ENCODE measurements at regions not wholly inside any gene's neighbourhood (a gene's known extent, or its start where the extent isn't known, plus 50 kb on each side); places are given as distances from the start of the nearest gene placed in this dataset.
A peak's percentile ranks its signal among the peaks of the same experiment; 100 is the strongest.

DNA sequence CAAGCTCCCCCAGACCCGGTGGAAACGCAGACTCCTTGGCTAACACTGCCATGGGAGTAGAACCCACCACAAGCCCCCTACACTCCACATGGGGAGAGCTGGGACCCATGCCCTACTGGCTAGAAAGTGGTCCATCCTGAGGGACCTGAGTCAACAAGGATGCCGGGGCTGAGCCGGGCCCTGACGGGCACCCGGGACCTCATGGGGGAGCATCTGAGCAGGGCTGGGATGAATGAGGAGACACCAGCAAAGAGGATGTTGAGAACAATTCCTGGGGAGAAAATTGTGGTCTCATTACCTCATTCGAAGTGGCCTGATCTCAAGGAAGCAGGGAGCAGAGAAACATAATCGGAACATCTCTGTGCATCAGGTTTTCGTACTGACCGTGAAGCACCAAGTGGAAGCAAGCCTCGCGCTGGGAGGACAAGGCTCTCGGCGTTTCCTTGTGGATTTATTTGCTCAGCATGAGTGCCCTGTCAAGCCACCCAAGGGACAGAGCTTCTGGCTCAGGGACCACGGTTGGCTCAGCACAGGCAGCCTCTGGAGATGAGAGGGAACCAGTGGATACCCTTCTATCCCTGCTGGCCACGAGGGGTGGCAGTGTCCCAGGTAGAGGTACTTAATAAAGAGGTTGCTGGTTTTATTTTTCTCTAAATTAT is 132.2 kb upstream of the FAM20C start:
- DNase-seq, result no peak
- no peak for TF ChIP-seq GATA1 (IDR thresholded peaks at IDR 0.05; ENCODE audit: low read depth, low read length)
- TF ChIP-seq POLR2A (IDR thresholded peaks at IDR 0.05; ENCODE audit: low read length), result no peak

DNA sequence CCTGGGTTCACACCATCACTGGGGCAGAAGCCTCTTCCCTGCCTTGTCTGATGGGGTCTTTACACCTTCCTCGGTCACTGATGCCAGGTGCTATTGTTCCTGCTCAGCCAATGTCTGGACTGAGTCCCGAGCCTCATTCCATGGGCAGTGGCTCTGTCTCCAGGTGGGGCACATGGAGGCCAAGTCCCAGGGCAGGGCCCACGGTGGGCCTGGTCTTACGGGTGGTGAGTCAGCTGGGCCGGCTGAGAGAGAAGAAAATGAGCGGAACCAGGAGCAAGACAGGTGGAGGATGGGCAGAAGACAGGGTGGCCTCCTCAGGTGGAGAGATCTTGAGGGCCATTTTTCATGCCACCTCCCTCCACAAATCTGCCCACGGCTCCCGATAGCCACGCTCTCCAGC is 131.7 kb upstream of the FAM20C start:
- no peak for DNase-seq
- TF ChIP-seq GATA1 (IDR thresholded peaks at IDR 0.05; ENCODE audit: low read depth, low read length), result no peak
- TF ChIP-seq POLR2A (IDR thresholded peaks at IDR 0.05; ENCODE audit: low read length), result no peak

DNA sequence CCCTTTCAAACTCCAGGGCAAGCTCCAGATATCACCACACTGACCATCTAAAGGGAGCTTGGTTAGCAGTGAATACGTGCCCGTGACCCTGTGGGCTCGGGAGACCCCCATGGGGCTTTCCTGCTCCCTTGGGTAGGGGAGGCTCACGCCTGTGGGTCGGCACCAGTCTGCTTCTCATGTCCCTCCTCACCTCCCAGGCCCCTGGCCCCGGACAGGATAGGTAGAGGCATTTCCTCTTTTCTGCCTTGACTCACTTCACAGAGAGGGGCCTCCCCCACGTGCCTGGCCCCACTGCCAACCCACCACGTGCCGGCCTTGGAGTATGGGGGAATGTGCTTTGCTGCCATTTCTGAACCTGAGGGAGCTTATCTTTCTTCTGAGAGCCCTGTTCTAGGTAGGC is 131.3 kb upstream of the FAM20C start:
- TF ChIP-seq POLR2A (IDR thresholded peaks at IDR 0.05; ENCODE audit: low read length) (no peak), GATA1 (IDR thresholded peaks at IDR 0.05; ENCODE audit: low read depth, low read length) (no peak)
- DNase-seq, result no peak

DNA sequence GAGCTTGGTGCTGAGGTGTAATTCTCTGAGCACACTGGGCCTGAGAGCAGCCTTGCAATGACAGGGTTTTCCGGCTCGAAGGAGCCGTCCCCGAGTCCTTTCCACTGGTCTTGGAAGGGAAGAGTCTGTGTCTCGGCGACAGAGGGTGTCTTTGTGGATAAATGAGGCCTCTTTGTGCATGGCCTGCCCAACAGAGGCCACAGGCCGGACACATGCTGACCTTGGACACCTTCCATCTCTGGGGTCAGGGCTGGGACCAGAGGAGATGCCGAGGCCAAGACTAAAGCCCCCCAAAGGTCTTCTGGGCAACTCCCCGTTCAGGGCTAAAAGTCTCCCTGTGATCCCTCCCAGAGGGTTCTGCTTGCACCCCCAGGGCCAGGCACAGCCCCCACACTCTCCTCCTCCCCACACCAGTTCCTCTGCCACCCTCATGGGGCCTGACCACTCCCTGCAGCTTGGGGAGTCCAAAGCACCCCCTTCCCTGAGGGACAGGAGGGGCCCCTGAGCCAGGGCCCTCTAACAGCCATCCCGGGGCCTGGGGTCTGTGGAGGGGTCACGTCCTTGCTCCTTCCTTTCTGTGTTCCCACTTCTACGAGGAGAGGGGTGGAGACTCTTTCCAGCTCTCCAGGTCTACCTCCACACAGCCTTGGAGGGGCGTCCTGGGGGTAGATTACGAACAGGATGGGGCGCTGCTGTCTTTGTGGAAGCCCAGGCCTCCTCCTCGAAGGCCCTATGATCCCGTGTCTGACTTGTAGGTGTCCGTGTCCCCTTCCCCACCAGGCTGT is 130.6 kb upstream of the FAM20C start:
- DNase-seq, result no peak
- TF ChIP-seq POLR2A (IDR thresholded peaks at IDR 0.05; ENCODE audit: low read length) (no peak), GATA1 (IDR thresholded peaks at IDR 0.05; ENCODE audit: low read depth, low read length) (no peak)

DNA sequence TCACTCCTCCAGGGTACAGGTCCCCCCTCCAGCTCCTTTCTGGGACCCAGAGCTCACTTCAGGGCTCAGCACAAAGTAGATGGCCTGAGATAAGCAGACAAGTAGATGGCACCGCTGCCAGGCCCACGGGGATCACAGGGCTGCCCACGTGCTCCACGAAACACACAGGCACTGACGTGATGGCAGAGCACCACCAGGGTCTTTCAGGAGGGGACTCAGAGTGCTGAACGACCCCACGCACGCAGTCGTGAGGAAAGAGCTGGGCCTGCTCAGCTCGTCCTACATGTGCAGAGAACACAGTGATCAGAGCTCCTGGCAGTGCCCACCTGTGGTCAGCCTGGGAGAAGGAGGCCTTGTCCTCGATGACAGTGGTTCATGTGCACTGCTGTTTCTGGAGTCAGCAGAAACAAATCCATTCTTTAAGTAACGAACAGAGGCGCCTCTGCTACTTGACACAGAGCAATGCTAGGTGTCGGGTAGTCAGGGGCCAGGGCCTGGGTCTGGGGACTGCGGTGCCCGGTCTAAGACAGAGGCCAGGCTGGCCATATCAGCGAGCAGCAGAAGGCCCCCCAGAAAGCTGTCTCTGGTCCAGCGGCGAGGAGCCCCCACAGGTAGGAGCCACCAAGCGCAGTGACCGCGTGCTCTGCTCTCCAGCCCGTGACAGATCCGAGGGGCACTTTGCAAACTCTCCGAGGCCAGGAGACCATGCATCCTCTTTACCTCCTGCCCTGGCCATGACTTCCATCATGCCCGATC is 129.8 kb upstream of the FAM20C start:
- no peak for TF ChIP-seq GATA1 (IDR thresholded peaks at IDR 0.05; ENCODE audit: low read depth, low read length)
- no peak for TF ChIP-seq POLR2A (IDR thresholded peaks at IDR 0.05; ENCODE audit: low read length)
- DNase-seq, result no peak

DNA sequence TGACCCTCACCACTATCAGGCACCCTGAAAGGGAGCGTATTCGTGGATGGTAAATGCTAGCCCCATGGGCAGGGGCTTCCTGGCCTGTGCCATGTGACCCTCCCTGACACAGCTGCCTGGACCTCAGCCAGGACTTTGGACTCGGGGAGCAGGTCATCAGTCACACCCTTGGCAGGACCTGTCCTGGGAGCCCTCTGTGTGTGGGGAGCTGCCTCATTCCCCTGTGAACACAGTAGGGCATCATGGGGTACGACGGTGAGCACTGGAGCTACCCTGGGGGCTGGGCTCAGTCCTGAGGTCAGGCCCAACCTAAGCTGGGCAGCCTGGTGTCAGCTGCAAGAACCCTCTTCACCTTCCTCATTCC is 129.3 kb upstream of the FAM20C start:
- TF ChIP-seq POLR2A (IDR thresholded peaks at IDR 0.05; ENCODE audit: low read length) (no peak), GATA1 (IDR thresholded peaks at IDR 0.05; ENCODE audit: low read depth, low read length) (no peak)
- DNase-seq, result no peak

DNA sequence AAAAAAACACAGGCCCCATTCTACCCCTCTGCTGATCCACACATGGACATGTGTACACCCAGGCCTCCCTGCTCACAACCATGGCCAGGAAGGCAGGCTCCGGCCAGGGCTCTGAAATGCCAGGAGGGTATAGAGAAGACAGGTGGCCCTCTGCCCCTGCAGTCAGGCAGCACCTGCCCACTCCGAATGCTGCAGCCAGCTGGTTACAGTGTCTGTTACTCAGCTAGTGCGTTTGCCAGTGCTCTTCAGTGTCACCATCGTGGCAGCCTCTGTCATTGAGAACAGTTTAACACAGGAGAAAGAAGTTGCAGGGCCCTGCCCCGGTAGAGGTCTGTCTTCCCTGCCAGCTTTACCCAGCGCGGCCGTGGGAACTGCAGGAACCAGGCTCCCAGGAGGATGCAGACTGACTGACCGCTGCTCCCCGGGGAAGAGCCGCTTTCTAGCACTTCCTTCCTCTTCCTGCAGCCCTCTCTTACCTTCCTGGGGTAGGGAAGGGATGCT is 128.8 kb upstream of the FAM20C start:
- no peak for DNase-seq
- TF ChIP-seq GATA1 (IDR thresholded peaks at IDR 0.05; ENCODE audit: low read depth, low read length), result no peak
- no peak for TF ChIP-seq POLR2A (IDR thresholded peaks at IDR 0.05; ENCODE audit: low read length)

DNA sequence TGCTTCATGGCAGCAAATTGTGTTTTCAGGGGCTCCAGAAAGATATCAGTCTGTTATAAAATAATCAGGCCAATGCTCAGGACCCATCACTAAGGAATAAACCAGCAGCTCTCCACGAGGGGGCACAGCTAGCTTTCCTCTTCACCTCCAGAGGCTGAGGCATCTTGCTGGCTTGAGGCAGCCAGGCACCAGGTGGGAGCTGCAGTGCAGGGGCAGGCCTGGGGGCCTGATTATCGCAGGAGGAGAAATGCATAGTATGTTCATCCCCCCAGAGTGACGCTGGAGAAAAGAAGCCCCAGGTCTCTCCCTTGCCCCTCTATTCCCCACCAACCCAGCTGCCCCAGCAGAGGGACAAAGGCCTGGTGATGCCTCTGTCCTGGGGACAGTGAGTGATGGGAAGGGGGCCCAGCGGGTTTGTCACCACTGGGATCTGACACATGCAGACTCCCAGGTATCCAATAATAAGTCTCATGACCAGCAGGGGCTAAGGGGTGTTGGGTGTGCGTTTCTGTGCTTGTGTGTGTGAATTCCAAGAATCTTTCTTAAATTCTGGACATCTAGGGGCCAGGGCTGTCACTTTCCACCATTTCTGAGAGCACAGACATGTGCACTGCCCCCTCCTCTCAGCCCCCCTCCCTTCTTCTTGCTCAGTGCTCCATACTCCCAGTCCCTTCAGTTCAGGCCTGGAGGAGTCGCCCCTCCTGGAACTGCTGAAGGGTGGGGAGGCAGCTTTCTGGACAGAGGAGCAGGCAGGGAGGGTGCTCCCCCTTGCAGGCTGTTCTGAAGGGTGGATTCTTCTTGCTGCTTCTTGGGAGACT is 128.1 kb upstream of the FAM20C start:
- peak in 1 of 2 experiments; percentile 9 for DNase-seq

DNA sequence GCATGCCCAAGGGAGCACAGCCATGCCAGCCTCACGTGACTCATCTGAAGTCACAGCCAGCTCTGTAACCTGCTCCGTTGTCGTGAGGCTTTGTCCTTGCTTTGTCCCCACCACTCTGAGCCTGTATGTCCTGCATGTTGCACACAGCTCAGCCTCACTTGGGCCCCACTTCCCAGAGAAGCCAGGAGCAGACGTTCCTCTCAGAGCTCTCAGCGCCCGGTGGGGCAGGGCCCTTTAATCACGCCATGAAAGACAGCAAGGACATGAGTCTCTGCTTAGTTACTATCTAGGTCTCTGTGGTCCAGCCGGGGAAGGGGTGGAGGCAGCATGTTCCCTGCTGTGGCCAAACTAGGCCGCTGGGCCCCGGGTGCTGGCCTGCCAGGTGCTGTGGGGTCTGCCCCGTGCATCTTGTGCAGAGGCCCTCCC is 127.4 kb upstream of the FAM20C start:
- no peak for DNase-seq
- no peak for TF ChIP-seq POLR2A (IDR thresholded peaks at IDR 0.05; ENCODE audit: low read length)
- no peak for TF ChIP-seq GATA1 (IDR thresholded peaks at IDR 0.05; ENCODE audit: low read depth, low read length)

More for the DNA sequence above, 128.1 kb upstream of the FAM20C start:
- TF ChIP-seq POLR2A (IDR thresholded peaks at IDR 0.05; ENCODE audit: low read length), result no peak
- no peak for TF ChIP-seq GATA1 (IDR thresholded peaks at IDR 0.05; ENCODE audit: low read depth, low read length)

DNA sequence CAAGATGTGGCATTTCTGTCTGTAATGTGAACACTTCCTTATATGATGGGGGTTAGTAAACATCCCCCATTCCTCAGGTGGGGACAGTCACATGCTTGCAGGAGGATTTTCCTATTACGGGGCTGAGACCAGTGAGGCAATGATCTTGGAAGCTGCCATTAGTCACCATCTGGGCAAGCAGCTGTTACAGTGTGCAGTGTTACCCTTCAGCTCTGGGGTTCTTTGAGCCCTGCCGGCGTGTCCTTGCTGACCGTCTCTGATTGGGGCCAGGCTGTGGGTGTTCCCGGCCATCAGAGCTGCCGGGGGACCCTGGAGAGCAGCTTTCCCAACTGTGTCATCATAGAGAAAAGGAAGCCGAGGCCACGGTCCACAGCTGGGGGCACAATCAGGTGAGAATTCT is 126.8 kb upstream of the FAM20C start:
- no peak for DNase-seq
- no peak for TF ChIP-seq POLR2A (IDR thresholded peaks at IDR 0.05; ENCODE audit: low read length)

DNA sequence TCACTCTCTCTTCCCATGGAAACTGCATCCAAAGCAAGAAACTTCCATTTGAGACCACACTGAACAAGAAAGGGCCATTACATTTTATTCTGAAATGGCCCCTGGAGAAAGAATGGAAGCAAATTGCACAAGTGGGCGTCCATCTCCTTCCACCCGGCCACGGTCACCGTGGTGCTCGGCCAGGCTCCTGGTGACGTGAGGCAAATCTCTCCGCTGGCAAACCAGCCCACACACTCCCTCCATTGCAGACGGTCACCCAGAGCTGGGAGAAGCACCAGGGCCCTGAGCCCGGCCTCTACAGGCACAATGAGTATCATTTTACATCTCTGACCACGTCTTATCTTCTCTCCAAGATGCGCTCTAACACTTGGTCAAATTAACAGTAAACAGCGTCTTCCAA is 126.1 kb upstream of the FAM20C start:
- TF ChIP-seq POLR2A (IDR thresholded peaks at IDR 0.05; ENCODE audit: low read length) (no peak), GATA1 (IDR thresholded peaks at IDR 0.05; ENCODE audit: low read depth, low read length) (no peak)
- no peak for DNase-seq

DNA sequence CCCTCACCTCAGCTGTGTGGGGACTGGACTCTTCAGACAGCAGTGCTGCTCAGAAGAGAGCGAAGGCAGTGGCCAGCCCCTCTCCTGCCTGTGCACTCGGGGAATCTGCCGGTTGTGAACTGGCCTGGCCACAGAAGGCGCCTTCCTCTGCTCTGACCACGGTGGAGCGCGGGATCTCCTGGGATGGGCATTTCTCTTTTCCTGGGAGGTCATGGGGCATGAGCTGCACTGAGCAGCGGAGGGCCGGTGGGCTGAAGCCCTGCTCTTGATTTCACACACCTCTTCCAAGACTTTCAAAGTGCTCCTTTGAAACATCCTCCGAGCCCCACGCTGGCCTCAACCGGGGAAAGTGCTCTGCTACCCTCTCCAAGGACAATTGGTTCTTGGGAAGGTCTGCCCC is 125.6 kb upstream of the FAM20C start:
- TF ChIP-seq GATA1 (IDR thresholded peaks at IDR 0.05; ENCODE audit: low read depth, low read length) (no peak), POLR2A (IDR thresholded peaks at IDR 0.05; ENCODE audit: low read length) (no peak)
- no peak for DNase-seq

DNA sequence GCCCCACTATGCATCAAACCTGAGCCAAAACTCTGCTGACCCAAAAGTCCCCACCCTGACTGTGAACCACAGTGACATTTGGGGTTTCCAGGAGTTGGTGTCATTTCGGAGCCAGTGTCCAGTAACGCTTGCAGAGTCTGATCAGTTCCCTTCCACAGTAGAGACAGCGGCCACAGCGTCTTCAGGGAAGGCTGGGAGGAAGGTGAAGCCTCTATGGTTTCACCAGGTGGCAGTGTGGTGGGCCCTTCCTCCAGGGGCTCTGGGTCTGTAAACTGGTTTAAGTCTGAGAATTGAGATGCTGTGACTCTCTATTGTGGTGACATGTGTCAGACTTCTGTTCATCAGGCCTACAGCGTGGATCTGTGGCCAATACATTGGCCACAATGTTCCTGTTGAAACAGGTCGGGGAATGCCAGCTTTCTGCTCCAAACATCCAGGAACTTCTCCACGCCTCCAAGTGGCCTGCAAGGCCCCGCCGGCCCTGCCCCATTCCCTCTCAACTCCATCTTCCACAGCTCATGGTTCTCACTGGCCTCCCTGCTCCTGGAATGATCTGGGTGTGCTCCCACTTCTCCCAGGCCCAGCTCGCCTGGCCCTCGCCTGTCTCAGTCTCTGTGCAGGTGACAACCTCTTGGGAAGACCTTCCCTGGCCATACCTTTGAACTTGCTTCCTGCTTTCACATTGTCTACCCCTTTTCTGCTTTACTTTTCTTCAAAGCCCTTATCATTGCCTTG is 124.5 kb upstream of the FAM20C start:
- TF ChIP-seq GATA1 (IDR thresholded peaks at IDR 0.05; ENCODE audit: low read depth, low read length), result no peak
- TF ChIP-seq POLR2A (IDR thresholded peaks at IDR 0.05; ENCODE audit: low read length), result no peak
- no peak for DNase-seq
